ENCODE measurements at regions not wholly inside any gene's neighbourhood (a gene's known extent, or its start where the extent isn't known, plus 50 kb on each side); places are given as distances from the start of the nearest gene placed in this dataset.

- no peak for ATAC-seq
- Mint-ChIP-seq H3K27me3 (no peaks in the 10 kb centered on the region), H3K27ac (no peak overlapping the region), H3K4me1 (no peaks in the 10 kb centered on the region), H3K4me3 (no peak overlapping the region), H3K36me3 (peaks cover 21% of the 10 kb centered on the region), H3K9me3 (no peaks in the 10 kb centered on the region)
These were observed 52.7 kb upstream of the ZCCHC13 start for GRCh38 chrX:74251006-74251930.

- H3K4me3 Mint-ChIP-seq: no peak overlapping the region
- no peak overlapping the region for H3K27ac Mint-ChIP-seq
These were observed 53.4 kb upstream of the ZCCHC13 start for GRCh38 chrX:74250574-74250973.

DNA sequence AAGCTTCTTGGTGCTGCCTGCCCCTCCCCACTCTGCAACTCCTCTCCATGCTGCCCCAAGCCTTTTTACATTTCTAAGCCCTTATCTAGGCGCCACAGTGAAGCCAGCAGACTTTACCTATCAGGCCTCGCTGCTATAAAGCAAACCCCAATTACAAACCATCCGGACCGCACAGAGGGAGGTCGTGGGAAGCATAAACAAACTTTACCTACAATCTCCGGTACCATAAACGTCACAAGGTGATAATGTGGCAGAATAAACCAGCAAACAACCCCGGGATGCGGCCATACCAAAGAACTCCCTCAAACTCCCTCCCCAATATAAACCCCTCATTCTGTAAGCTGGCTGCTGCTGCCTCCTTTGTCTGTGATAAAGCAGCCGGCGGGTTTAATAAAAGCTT, 54.0 kb upstream of the ZCCHC13 start:
- no peak overlapping the region for H3K4me3 Mint-ChIP-seq
- H3K9me3 Mint-ChIP-seq: no peaks in the 10 kb centered on the region
- no peak overlapping the region for H3K27ac Mint-ChIP-seq
- no peaks in the 10 kb centered on the region for H3K4me1 Mint-ChIP-seq
- no peak for ATAC-seq
- H3K27me3 Mint-ChIP-seq: no peaks in the 10 kb centered on the region
- H3K36me3 Mint-ChIP-seq: peaks cover 15% of the 10 kb centered on the region

More at GRCh38 chrX:74250574-74250973, 53.4 kb upstream of the ZCCHC13 start:
- Mint-ChIP-seq H3K27me3 (no peaks in the 10 kb centered on the region), H3K4me1 (no peaks in the 10 kb centered on the region), H3K36me3 (peaks cover 15% of the 10 kb centered on the region), H3K9me3 (no peaks in the 10 kb centered on the region)
- ATAC-seq: no peak

DNA sequence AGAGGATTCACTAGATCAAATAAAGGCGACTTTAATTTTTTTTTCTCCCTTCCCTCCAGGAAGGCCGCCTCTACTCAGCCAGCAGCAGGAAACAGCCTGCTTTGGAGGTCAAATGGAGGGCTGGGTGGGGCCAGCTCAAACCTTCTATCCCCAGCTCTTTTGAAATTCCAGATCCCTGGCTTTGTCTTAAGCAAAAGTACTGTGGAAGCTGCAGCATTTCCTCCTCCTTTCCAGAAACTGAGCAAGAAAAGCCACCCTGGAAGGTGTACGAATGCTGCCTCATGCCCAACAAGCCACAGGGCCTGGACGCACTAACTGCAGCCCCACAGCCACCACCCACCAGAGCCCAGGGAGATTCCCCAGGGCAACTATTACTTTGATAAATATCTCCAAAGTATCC, 55.1 kb upstream of the ZCCHC13 start:
- Mint-ChIP-seq H3K4me3 (no peak overlapping the region), H3K9me3 (no peaks in the 10 kb centered on the region), H3K27me3 (no peaks in the 10 kb centered on the region), H3K36me3 (peaks cover 8% of the 10 kb centered on the region), H3K4me1 (no peaks in the 10 kb centered on the region), H3K27ac (no peak overlapping the region)
- no peak for ATAC-seq

DNA sequence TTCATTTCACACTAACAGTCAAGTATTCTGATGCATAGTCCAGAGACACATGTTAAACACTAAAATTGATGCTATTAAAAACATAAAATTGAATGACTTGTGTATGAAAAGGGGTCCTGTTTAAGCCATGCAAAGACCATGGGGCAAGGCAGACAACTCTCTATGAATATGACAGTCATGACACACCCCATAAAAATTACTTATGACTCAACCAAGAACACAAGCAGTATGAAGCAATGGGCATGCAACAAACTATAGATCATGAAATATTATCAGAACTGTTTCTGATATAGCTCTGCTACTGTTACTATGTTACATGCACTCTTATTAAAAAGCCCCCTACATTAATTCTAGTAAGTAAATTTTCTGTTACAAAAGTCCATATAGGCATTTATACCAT, 57.5 kb upstream of the ZCCHC13 start:
- no peaks in the 10 kb centered on the region for H3K27me3 Mint-ChIP-seq
- no peak overlapping the region for H3K4me3 Mint-ChIP-seq
- H3K9me3 Mint-ChIP-seq: no peaks in the 10 kb centered on the region
- no peaks in the 10 kb centered on the region for H3K36me3 Mint-ChIP-seq
- H3K4me1 Mint-ChIP-seq: no peaks in the 10 kb centered on the region
- H3K27ac Mint-ChIP-seq: no peak overlapping the region
- ATAC-seq: no peak

GRCh38 chrX:74242484-74243138, 61.4 kb upstream of the ZCCHC13 start:
- peaks cover 8% of the 10 kb centered on the region for H3K36me3 Mint-ChIP-seq
- H3K27ac Mint-ChIP-seq: no peak overlapping the region
- H3K4me3 Mint-ChIP-seq: no peak overlapping the region
- H3K27me3 Mint-ChIP-seq: no peaks in the 10 kb centered on the region
- H3K4me1 Mint-ChIP-seq: no peaks in the 10 kb centered on the region
- no peak for ATAC-seq
- H3K9me3 Mint-ChIP-seq: no peaks in the 10 kb centered on the region

DNA sequence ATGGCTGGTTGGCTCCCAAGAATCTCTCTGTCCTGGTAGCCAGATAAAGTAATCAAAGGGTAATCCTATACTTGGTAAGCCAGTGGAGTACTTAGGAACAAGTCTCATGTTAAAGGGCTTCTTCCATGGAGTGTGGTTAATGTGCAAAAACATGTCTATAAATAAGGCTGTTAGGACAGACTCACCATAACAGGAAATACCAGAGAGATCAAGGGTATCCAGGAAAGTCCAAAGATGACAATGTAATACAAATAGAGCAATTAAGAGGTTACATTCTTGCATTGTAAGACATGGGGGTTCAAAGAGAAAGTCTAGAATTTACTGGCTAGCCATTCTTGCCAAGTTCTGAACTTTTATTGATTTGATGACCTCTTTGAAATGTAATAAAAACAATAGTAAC, 61.9 kb upstream of the ZCCHC13 start:
- no peaks in the 10 kb centered on the region for H3K9me3 Mint-ChIP-seq
- no peaks in the 10 kb centered on the region for H3K4me1 Mint-ChIP-seq
- no peak for ATAC-seq
- no peaks in the 10 kb centered on the region for H3K27me3 Mint-ChIP-seq
- H3K36me3 Mint-ChIP-seq: peaks cover 8% of the 10 kb centered on the region
- no peak overlapping the region for H3K27ac Mint-ChIP-seq
- H3K4me3 Mint-ChIP-seq: no peak overlapping the region

DNA sequence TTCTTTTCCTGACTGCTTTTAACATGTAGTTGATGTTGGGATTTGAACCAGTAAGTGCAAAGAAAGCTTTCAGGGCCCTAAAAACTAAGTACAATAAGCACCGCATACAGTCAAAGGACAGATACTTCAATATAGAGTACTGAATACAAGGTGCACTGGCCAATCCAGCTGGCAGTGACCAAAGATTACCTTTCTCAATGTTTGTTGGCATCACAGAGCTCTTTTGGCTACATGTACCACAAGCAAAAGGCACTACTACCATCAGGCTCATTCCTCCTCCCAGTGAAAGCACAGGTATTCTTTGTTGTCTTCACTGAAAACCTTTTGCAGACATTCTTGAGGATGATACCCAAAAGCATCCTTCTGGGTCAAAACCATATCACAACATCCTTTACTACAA, 65.2 kb upstream of the ZCCHC13 start:
- H3K4me1 Mint-ChIP-seq: no peaks in the 10 kb centered on the region
- no peak overlapping the region for H3K4me3 Mint-ChIP-seq
- no peak overlapping the region for H3K27ac Mint-ChIP-seq
- no peaks in the 10 kb centered on the region for H3K27me3 Mint-ChIP-seq
- H3K9me3 Mint-ChIP-seq: no peaks in the 10 kb centered on the region
- H3K36me3 Mint-ChIP-seq: peaks cover 8% of the 10 kb centered on the region
- no peak for ATAC-seq

- ATAC-seq: no peak
- H3K4me1 Mint-ChIP-seq: no peaks in the 10 kb centered on the region
- no peak overlapping the region for H3K27ac Mint-ChIP-seq
- H3K4me3 Mint-ChIP-seq: no peak overlapping the region
- no peaks in the 10 kb centered on the region for H3K9me3 Mint-ChIP-seq
- H3K36me3 Mint-ChIP-seq: peaks cover under 1% of the 10 kb centered on the region
- H3K27me3 Mint-ChIP-seq: no peaks in the 10 kb centered on the region
These were observed 69.2 kb upstream of the ZCCHC13 start for GRCh38 chrX:74234818-74235217.

- Mint-ChIP-seq H3K36me3 (peaks cover 6% of the 10 kb centered on the region), H3K27me3 (no peaks in the 10 kb centered on the region), H3K27ac (no peak overlapping the region), H3K9me3 (no peaks in the 10 kb centered on the region), H3K4me3 (no peak overlapping the region), H3K4me1 (no peaks in the 10 kb centered on the region)
- no peak for ATAC-seq
These were observed 71.1 kb upstream of the ZCCHC13 start for GRCh38 chrX:74232859-74233258.

DNA sequence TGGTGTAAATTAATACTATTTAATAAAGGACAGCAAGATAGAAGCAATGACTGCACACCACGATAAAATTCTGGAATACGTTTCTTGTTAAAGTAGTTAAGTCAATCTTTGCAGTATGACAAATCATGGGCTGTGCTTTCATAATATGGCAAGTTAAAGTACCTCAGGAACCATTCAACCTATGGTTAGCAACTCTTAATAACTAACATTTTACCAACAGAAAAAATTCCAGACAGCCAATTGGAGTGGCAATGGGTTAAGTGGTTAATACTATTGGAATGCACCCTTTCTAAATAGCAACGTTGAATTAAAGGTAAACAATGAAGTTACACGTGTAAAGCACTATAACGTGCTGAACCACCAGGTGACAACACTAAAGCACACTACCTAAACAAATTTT, 72.4 kb upstream of the ZCCHC13 start:
- Mint-ChIP-seq H3K4me3 (no peak overlapping the region), H3K27me3 (no peaks in the 10 kb centered on the region), H3K9me3 (no peaks in the 10 kb centered on the region), H3K27ac (no peak overlapping the region), H3K36me3 (peaks cover 6% of the 10 kb centered on the region), H3K4me1 (no peaks in the 10 kb centered on the region)
- no peak for ATAC-seq

- no peaks in the 10 kb centered on the region for H3K27me3 Mint-ChIP-seq
- H3K36me3 Mint-ChIP-seq: peaks cover 13% of the 10 kb centered on the region
- no peaks in the 10 kb centered on the region for H3K9me3 Mint-ChIP-seq
- no peaks in the 10 kb centered on the region for H3K4me1 Mint-ChIP-seq
- ATAC-seq: no peak
- H3K27ac Mint-ChIP-seq: no peak overlapping the region
- no peak overlapping the region for H3K4me3 Mint-ChIP-seq
These were observed 73.9 kb upstream of the ZCCHC13 start for GRCh38 chrX:74230094-74230493.

- H3K27me3 Mint-ChIP-seq: no peaks in the 10 kb centered on the region
- H3K4me1 Mint-ChIP-seq: no peaks in the 10 kb centered on the region
- no peak overlapping the region for H3K4me3 Mint-ChIP-seq
- peaks cover 27% of the 10 kb centered on the region for H3K36me3 Mint-ChIP-seq
- H3K9me3 Mint-ChIP-seq: no peaks in the 10 kb centered on the region
- no peak overlapping the region for H3K27ac Mint-ChIP-seq
- no peak for ATAC-seq
These were observed 78.9 kb upstream of the ZCCHC13 start for GRCh38 chrX:74225111-74225510.

DNA sequence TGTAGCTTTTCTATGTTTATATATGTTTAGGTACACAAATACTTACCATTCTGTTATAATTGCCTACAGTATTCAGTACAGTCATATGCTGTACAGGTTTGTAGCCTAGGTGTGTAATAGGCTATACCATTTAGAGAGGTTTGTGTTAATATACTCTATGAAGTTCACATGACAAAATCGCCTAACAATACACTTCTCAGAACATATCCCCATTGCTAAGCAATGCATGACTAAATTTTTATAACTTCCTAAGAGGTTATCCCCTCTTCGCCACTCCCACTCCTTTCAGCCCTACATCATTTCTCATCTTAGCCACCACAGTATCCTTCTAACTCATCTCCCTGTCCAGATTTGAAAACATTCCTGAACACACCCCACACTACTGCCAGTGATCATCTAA, 83.7 kb upstream of the ZCCHC13 start:
- H3K36me3 Mint-ChIP-seq: peaks cover 38% of the 10 kb centered on the region
- no peaks in the 10 kb centered on the region for H3K4me1 Mint-ChIP-seq
- no peak overlapping the region for H3K4me3 Mint-ChIP-seq
- H3K27ac Mint-ChIP-seq: no peak overlapping the region
- ATAC-seq: no peak
- no peaks in the 10 kb centered on the region for H3K9me3 Mint-ChIP-seq
- H3K27me3 Mint-ChIP-seq: no peaks in the 10 kb centered on the region

GRCh38 chrX:74218895-74219294, 85.1 kb upstream of the ZCCHC13 start:
- no peaks in the 10 kb centered on the region for H3K9me3 Mint-ChIP-seq
- no peak overlapping the region for H3K4me3 Mint-ChIP-seq
- H3K27ac Mint-ChIP-seq: no peak overlapping the region
- no peaks in the 10 kb centered on the region for H3K4me1 Mint-ChIP-seq
- H3K36me3 Mint-ChIP-seq: peaks cover 51% of the 10 kb centered on the region
- no peaks in the 10 kb centered on the region for H3K27me3 Mint-ChIP-seq
- no peak for ATAC-seq

GRCh38 chrX:74216421-74216820, 87.6 kb upstream of the ZCCHC13 start:
- H3K9me3 Mint-ChIP-seq: no peaks in the 10 kb centered on the region
- H3K27me3 Mint-ChIP-seq: no peaks in the 10 kb centered on the region
- H3K27ac Mint-ChIP-seq: no peak overlapping the region
- no peak overlapping the region for H3K4me3 Mint-ChIP-seq
- peaks cover 57% of the 10 kb centered on the region for H3K36me3 Mint-ChIP-seq
- no peak for ATAC-seq
- H3K4me1 Mint-ChIP-seq: no peaks in the 10 kb centered on the region

Data from stimulated activated memory B cell treated with anti-CD40 and anti-IgM and Interleukin-4, amounts not matched to agents 10 μg/mL and 1 μg/mL and 100 μg/mL, for 72 hours (primary cell).